ENCODE measurements at regions not wholly inside any gene's neighbourhood (a gene's known extent, or its start where the extent isn't known, plus 50 kb on each side); places are given as distances from the start of the nearest gene placed in this dataset.
A peak's percentile ranks its signal among the peaks of the same experiment; 100 is the strongest.

DNA sequence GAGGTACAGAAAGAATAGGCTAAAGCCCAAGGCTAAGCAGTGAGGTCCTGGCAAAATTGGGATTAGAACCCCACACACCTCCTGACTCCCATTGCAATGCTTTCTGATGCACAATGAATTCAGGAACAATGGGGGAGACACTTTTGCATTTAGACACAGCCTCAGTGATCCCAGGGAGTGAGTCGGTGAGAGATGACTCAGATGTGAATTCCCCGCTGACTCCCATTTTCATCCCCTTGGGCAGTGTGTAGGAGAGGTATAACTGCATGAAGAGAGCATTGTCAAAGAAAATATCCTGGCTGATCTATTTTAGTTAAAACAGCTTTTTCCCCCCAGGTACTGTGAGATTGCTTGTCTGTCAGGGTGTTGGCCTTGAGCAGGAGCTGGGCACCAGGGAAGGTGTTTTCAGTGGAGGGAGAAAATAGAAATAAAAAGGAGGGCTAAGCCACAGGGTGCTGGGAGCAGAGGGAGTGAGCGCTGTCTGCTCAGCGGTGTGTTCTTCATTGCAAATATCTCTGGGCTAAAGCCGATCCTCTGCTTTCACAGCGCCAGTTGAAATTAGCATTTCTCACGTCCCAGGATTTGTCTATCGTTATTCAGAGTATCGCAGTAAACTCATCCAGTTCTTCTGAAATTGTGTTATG lies 247.7 kb upstream of the PTBP2 start:
- Histone ChIP-seq H3K9me3 (ENCODE audit: control insufficient read depth in 3 of 3, low read length in 3 of 3) (no peaks in the 10 kb centered on the region), H3K27me3 (ENCODE audit: control insufficient read depth in 3 of 3, insufficient read depth in 3 of 3, low read length in 3 of 3) (no peaks in the 10 kb centered on the region), H3K4me3 (ENCODE audit: low read length in 3 of 3) (no peak overlapping the region), H3K9ac (ENCODE audit: low read depth in 1 of 3, low read length in 3 of 3) (no peak overlapping the region), H3K27ac (ENCODE audit: low read depth, low read length) (no peak overlapping the region), H3K4me1 (ENCODE audit: control insufficient read depth in 3 of 3, insufficient read depth in 3 of 3, low read length in 3 of 3) (no peaks in the 10 kb centered on the region), H3K36me3 (ENCODE audit: control insufficient read depth in 3 of 3, insufficient read depth in 3 of 3, low read length in 3 of 3) (no peaks in the 10 kb centered on the region)

DNA sequence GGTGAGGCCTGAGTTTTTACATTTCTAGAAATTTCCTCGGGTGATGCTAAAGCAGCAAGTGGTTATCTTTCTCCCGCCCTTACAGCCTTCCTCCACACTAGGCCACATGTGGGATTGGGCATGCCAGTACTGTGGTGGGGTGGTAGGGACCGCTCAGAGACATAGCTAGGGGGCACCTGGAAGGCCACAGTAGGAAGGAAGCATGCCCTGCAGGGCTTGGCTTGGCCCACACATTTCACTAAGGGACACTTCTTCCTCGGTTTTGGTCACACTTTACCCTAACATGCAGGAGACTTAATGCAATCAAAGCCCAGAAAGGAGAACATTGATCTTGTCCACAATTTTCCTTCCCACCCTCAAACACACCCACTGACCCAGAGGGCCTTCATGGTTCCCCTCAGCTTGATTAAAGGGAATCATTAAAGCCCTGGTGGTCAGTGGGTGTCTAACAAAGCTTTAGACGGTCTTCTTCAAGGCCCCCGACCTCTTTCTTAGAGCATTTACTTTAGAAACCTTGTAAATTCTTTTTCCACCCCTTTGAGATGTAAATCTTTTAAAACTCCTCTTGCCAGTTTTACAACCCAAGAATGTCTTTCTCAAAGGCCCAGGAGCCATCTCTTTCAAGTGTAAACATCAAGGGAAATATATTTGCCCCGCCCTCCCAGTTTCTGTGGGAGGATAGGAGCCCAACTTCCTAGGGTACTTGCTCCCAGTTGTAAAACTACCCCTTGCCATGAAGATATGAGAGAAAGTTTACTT lies 246.4 kb upstream of the PTBP2 start:
- no peak overlapping the region for H3K27ac ChIP-seq (ENCODE audit: low read depth, low read length)
- H3K27me3 ChIP-seq (ENCODE audit: control insufficient read depth in 3 of 3, insufficient read depth in 3 of 3, low read length in 3 of 3), result no peaks in the 10 kb centered on the region

DNA sequence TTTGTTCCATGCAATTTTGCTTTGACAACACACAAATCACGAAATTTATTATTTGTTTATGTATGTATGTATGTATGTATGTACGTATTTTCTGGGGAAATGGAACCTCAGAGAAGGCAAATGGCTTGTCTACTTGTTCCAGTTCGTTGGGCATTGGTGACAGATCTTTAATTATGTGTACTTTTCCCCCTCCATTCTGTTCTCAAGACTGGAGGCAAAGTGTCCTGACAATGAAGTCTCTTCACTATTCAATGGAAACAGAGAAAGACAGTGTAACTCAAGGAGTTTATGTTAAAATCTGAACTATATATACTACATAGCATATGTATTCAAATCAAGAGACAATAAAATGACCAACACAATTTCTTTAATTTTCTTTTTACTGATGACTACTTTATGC lies 245.7 kb upstream of the PTBP2 start:
- Histone ChIP-seq H3K4me1 (ENCODE audit: control insufficient read depth in 3 of 3, insufficient read depth in 3 of 3, low read length in 3 of 3) (no peaks in the 10 kb centered on the region), H3K4me3 (ENCODE audit: low read length in 3 of 3) (no peak overlapping the region), H3K9me3 (ENCODE audit: control insufficient read depth in 3 of 3, low read length in 3 of 3) (no peaks in the 10 kb centered on the region), H3K27me3 (ENCODE audit: control insufficient read depth in 3 of 3, insufficient read depth in 3 of 3, low read length in 3 of 3) (no peaks in the 10 kb centered on the region), H3K36me3 (ENCODE audit: control insufficient read depth in 3 of 3, insufficient read depth in 3 of 3, low read length in 3 of 3) (no peaks in the 10 kb centered on the region), H3K27ac (ENCODE audit: low read depth, low read length) (no peak overlapping the region), H3K9ac (ENCODE audit: low read depth in 1 of 3, low read length in 3 of 3) (no peak overlapping the region)

More for the DNA sequence above, 246.4 kb upstream of the PTBP2 start:
- Histone ChIP-seq H3K9me3 (ENCODE audit: control insufficient read depth in 3 of 3, low read length in 3 of 3) (no peaks in the 10 kb centered on the region), H3K9ac (ENCODE audit: low read depth in 1 of 3, low read length in 3 of 3) (no peak overlapping the region), H3K4me3 (ENCODE audit: low read length in 3 of 3) (no peak overlapping the region), H3K36me3 (ENCODE audit: control insufficient read depth in 3 of 3, insufficient read depth in 3 of 3, low read length in 3 of 3) (no peaks in the 10 kb centered on the region), H3K4me1 (ENCODE audit: control insufficient read depth in 3 of 3, insufficient read depth in 3 of 3, low read length in 3 of 3) (no peaks in the 10 kb centered on the region)

DNA sequence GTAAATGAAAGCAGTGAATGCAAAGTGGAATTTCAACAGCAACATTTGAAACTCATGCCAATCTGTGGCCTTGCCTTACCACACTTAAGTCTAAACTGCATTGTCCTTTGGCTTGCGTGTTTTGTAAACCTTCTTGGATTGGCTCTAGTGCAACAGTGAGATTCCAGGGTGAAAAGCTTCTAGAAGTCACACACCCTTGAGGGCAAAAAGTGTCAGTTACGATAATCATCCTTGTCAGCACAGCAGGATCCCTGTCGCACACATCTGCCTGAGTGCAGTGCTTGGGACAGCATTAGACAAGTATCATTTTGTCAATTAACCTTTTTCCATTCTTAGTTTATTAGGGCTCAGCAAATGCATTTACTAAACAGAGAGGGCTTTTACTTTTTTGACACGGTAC lies 243.4 kb upstream of the PTBP2 start:
- H3K4me3 ChIP-seq (ENCODE audit: low read length in 3 of 3), result no peak overlapping the region
- H3K9ac ChIP-seq (ENCODE audit: low read depth in 1 of 3, low read length in 3 of 3), result no peak overlapping the region
- H3K27me3 ChIP-seq (ENCODE audit: control insufficient read depth in 3 of 3, insufficient read depth in 3 of 3, low read length in 3 of 3), result no peaks in the 10 kb centered on the region
- no peak overlapping the region for H3K27ac ChIP-seq (ENCODE audit: low read depth, low read length)
- no peaks in the 10 kb centered on the region for H3K9me3 ChIP-seq (ENCODE audit: control insufficient read depth in 3 of 3, low read length in 3 of 3)
- no peaks in the 10 kb centered on the region for H3K36me3 ChIP-seq (ENCODE audit: control insufficient read depth in 3 of 3, insufficient read depth in 3 of 3, low read length in 3 of 3)
- no peaks in the 10 kb centered on the region for H3K4me1 ChIP-seq (ENCODE audit: control insufficient read depth in 3 of 3, insufficient read depth in 3 of 3, low read length in 3 of 3)

DNA sequence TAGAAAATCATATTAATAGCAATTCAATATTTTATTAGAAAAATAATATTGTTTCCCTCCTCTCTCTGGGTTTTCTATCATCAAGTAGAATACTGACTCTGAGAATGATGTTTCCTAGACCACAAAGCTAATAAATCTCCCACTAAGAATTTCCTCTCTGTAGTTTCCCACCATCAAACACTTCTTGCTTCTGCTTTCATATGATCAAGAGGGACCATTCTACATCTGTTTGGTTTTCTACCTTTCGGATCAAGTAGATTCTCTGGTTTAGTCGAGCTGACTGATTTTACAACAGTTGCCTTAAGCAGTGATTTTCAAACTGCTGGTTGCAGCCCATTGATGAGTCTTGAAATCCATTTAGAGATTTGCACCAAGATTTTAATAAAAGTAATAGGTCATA lies 240.2 kb upstream of the PTBP2 start:
- no peak overlapping the region for H3K27ac ChIP-seq (ENCODE audit: low read depth, low read length)
- no peak overlapping the region for H3K9ac ChIP-seq (ENCODE audit: low read depth in 1 of 3, low read length in 3 of 3)
- no peaks in the 10 kb centered on the region for H3K4me1 ChIP-seq (ENCODE audit: control insufficient read depth in 3 of 3, insufficient read depth in 3 of 3, low read length in 3 of 3)
- H3K9me3 ChIP-seq (ENCODE audit: control insufficient read depth in 3 of 3, low read length in 3 of 3), result no peaks in the 10 kb centered on the region
- H3K4me3 ChIP-seq (ENCODE audit: low read length in 3 of 3), result no peak overlapping the region
- no peaks in the 10 kb centered on the region for H3K36me3 ChIP-seq (ENCODE audit: control insufficient read depth in 3 of 3, insufficient read depth in 3 of 3, low read length in 3 of 3)
- no peaks in the 10 kb centered on the region for H3K27me3 ChIP-seq (ENCODE audit: control insufficient read depth in 3 of 3, insufficient read depth in 3 of 3, low read length in 3 of 3)

DNA sequence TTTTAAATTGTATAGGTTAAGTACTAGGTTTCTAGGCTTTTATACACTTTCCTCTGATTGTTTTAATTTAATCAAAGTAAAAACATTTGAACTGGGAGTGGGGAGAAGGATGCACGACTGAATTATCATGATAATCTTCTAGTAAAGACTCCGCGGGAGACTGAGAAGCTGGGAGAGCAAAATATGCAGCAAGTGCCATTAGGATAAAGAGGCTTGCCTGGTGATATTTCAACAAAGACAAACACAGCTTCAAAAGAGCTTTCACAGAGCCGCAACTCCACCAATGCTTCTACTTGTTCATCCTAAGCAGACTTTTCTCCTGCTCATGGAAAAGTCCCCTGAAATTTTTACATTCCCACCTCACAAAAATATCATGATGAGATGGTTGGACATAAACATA lies 239.0 kb upstream of the PTBP2 start:
- Histone ChIP-seq H3K36me3 (ENCODE audit: control insufficient read depth in 3 of 3, insufficient read depth in 3 of 3, low read length in 3 of 3) (no peaks in the 10 kb centered on the region), H3K4me1 (ENCODE audit: control insufficient read depth in 3 of 3, insufficient read depth in 3 of 3, low read length in 3 of 3) (no peaks in the 10 kb centered on the region), H3K9me3 (ENCODE audit: control insufficient read depth in 3 of 3, low read length in 3 of 3) (no peaks in the 10 kb centered on the region), H3K9ac (ENCODE audit: low read depth in 1 of 3, low read length in 3 of 3) (no peak overlapping the region), H3K27me3 (ENCODE audit: control insufficient read depth in 3 of 3, insufficient read depth in 3 of 3, low read length in 3 of 3) (no peaks in the 10 kb centered on the region), H3K4me3 (ENCODE audit: low read length in 3 of 3) (no peak overlapping the region), H3K27ac (ENCODE audit: low read depth, low read length) (no peak overlapping the region)

DNA sequence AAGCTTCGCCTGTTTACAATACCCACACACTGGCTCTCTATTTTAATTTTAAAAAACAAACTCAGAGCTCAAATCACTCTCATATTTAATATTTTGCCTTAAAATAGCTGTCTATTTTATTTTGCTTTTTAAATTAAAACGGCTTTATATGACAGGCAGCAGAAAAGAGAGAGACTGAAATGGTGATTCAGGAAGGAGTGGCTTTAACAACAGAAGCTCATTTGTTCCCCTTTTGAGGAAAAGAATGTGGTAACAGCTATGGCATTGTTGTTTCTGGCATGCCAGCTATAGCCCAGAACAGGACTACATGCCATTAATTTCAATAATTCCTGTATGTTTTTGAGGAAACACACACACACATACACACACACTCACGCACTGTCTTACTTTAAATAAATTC lies 234.2 kb upstream of the PTBP2 start:
- H3K4me3 ChIP-seq (ENCODE audit: low read length in 3 of 3), result no peak overlapping the region
- H3K9me3 ChIP-seq (ENCODE audit: control insufficient read depth in 3 of 3, low read length in 3 of 3), result no peaks in the 10 kb centered on the region
- H3K27ac ChIP-seq (ENCODE audit: low read depth, low read length), result no peak overlapping the region
- no peak overlapping the region for H3K9ac ChIP-seq (ENCODE audit: low read depth in 1 of 3, low read length in 3 of 3)
- H3K36me3 ChIP-seq (ENCODE audit: control insufficient read depth in 3 of 3, insufficient read depth in 3 of 3, low read length in 3 of 3), result no peaks in the 10 kb centered on the region
- peaks cover 0 to 3% (median 0%) of the 10 kb centered on the region in 3 donors for H3K4me1 ChIP-seq (ENCODE audit: control insufficient read depth in 3 of 3, insufficient read depth in 3 of 3, low read length in 3 of 3)
- no peaks in the 10 kb centered on the region for H3K27me3 ChIP-seq (ENCODE audit: control insufficient read depth in 3 of 3, insufficient read depth in 3 of 3, low read length in 3 of 3)

DNA sequence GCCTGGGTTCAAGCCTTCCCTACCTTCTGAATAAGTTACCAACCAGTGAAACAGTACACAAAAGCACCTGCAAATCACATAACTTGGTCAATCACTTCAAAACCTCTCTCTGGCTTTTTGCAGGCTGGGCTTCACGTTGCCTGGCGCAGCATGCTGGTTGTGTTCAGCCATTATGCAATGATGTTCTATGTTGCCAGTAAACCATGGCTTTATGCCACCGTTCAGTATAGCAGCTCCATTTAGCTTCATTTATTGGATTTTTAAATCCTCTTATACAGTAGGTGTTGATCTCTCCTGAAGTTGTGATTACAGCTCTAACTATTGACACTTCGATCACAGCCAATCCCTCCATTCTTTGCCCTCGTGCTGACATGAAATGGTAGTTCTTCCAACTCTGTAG lies 233.6 kb upstream of the PTBP2 start:
- Histone ChIP-seq H3K36me3 (ENCODE audit: control insufficient read depth in 3 of 3, insufficient read depth in 3 of 3, low read length in 3 of 3) (no peaks in the 10 kb centered on the region), H3K9ac (ENCODE audit: low read depth in 1 of 3, low read length in 3 of 3) (no peak overlapping the region), H3K9me3 (ENCODE audit: control insufficient read depth in 3 of 3, low read length in 3 of 3) (no peaks in the 10 kb centered on the region), H3K4me1 (ENCODE audit: control insufficient read depth in 3 of 3, insufficient read depth in 3 of 3, low read length in 3 of 3) (peaks cover 0 to 3% (median 0%) of the 10 kb centered on the region in 3 donors), H3K4me3 (ENCODE audit: low read length in 3 of 3) (peak overlapping the region in 1 of 3 donors; percentile 7), H3K27me3 (ENCODE audit: control insufficient read depth in 3 of 3, insufficient read depth in 3 of 3, low read length in 3 of 3) (no peaks in the 10 kb centered on the region), H3K27ac (ENCODE audit: low read depth, low read length) (no peak overlapping the region)

DNA sequence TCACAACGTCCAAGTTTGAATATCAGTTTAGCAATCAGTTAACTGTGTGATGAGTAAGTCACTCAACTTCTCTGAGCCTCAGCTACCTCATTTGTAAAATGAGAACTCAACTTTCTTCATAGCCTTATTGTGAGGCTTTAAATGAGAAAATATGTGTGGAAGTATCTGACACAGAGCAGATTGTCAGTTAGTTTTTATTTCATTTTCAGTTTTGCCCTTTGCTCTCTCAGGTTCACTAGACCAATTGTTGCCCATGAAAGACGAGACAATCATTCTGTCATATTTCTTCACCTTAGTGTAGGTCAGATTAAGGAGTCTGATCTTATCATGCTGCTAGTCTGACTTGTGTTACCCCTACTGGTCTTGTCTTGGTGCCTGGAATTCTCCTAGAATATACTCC lies 232.8 kb upstream of the PTBP2 start:
- Histone ChIP-seq H3K4me3 (ENCODE audit: low read length in 3 of 3) (no peak overlapping the region), H3K36me3 (ENCODE audit: control insufficient read depth in 3 of 3, insufficient read depth in 3 of 3, low read length in 3 of 3) (no peaks in the 10 kb centered on the region), H3K27ac (ENCODE audit: low read depth, low read length) (no peak overlapping the region), H3K27me3 (ENCODE audit: control insufficient read depth in 3 of 3, insufficient read depth in 3 of 3, low read length in 3 of 3) (no peaks in the 10 kb centered on the region), H3K9ac (ENCODE audit: low read depth in 1 of 3, low read length in 3 of 3) (no peak overlapping the region), H3K4me1 (ENCODE audit: control insufficient read depth in 3 of 3, insufficient read depth in 3 of 3, low read length in 3 of 3) (peaks cover 0 to 3% (median 0%) of the 10 kb centered on the region in 3 donors), H3K9me3 (ENCODE audit: control insufficient read depth in 3 of 3, low read length in 3 of 3) (no peaks in the 10 kb centered on the region)

DNA sequence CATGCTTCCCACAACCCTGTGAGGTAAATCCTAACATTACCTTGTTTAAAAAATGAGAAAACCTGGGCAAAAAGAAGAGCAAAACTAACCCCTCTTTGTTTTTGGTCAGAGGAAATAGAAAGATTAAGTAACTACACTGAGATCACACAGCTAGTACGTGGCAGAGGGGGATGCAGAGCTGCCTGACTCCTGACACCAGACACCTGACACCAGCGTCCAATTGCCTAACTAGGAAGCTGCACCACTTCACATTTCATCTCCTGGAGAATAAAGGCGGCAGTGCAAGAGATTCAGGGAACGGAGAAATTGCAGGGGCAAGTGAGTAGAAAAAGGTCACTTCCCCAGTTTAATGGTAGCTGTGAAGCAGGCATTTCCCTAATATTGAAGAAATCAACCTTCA lies 229.3 kb upstream of the PTBP2 start:
- Histone ChIP-seq H3K4me3 (ENCODE audit: low read length in 3 of 3) (no peak overlapping the region), H3K9me3 (ENCODE audit: control insufficient read depth in 3 of 3, low read length in 3 of 3) (no peaks in the 10 kb centered on the region), H3K27me3 (ENCODE audit: control insufficient read depth in 3 of 3, insufficient read depth in 3 of 3, low read length in 3 of 3) (no peaks in the 10 kb centered on the region), H3K27ac (ENCODE audit: low read depth, low read length) (no peak overlapping the region), H3K4me1 (ENCODE audit: control insufficient read depth in 3 of 3, insufficient read depth in 3 of 3, low read length in 3 of 3) (peaks cover 0 to 3% (median 0%) of the 10 kb centered on the region in 3 donors), H3K36me3 (ENCODE audit: control insufficient read depth in 3 of 3, insufficient read depth in 3 of 3, low read length in 3 of 3) (no peaks in the 10 kb centered on the region), H3K9ac (ENCODE audit: low read depth in 1 of 3, low read length in 3 of 3) (no peak overlapping the region)
